Mammary epithelial cell (primary cell): ENCODE measurements at regions not wholly inside any gene's neighbourhood (a gene's known extent, or its start where the extent isn't known, plus 50 kb on each side); places are given as distances from the start of the nearest gene placed in this dataset.

Source experiments
- EZH2 ChIP-seq: IDR thresholded peaks from 2 replicates; pipeline ENCODE4 v1.6.1; 2012; ENCODE audit warnings: low read length, inconsistent platforms, borderline replicate concordance
- TF ChIP-seq, protein P1 (sequence below), 2 donors: IDR thresholded peaks in 1 of 2; conservative IDR thresholded peaks in 1 of 2; 2 replicates each; pipeline ENCODE4 v1.5.1; 2011 to 2012; ENCODE audit warnings: inconsistent platforms in 2 of 2, low read length in 2 of 2, mild to moderate bottlenecking in 2 of 2, control low read depth in 1 of 2, low read depth in 1 of 2; ENCODE audit not compliant: insufficient read depth in 1 of 2; ENCODE audit errors: extremely low read depth in 1 of 2

DNA sequence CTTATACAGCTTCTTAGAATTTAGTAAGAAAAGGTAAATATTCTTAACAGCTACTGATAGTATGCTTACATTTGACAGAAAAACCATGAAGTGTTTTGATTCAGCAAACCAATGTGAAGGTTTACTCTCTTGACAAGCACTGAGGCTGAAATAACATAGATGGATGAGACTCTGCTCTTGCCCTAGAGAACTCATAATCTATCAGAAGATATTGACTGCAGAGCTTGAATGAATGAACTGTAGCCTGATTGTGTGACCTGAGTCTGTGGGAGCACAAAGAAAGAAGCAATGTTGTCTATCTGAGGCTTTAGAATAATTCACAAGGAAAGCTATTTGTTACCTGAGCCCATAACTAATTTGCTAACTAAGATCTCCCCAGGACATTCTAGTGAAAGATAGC lies 1235.3 kb downstream of the OLFM4 start:
- TF ChIP-seq, protein P1, sequence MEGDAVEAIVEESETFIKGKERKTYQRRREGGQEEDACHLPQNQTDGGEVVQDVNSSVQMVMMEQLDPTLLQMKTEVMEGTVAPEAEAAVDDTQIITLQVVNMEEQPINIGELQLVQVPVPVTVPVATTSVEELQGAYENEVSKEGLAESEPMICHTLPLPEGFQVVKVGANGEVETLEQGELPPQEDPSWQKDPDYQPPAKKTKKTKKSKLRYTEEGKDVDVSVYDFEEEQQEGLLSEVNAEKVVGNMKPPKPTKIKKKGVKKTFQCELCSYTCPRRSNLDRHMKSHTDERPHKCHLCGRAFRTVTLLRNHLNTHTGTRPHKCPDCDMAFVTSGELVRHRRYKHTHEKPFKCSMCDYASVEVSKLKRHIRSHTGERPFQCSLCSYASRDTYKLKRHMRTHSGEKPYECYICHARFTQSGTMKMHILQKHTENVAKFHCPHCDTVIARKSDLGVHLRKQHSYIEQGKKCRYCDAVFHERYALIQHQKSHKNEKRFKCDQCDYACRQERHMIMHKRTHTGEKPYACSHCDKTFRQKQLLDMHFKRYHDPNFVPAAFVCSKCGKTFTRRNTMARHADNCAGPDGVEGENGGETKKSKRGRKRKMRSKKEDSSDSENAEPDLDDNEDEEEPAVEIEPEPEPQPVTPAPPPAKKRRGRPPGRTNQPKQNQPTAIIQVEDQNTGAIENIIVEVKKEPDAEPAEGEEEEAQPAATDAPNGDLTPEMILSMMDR (conservative IDR thresholded peaks at IDR 0.05 in 1 of 2, IDR thresholded peaks at IDR 0.05 in 1 of 2; ENCODE audit: extremely low read depth in 1 of 2, insufficient read depth in 1 of 2, low read depth in 1 of 2, low read length in 2 of 2): no peak
- no peak for TF ChIP-seq EZH2
